HG03060 (cell line): ENCODE measurements at regions not wholly inside any gene's neighbourhood (a gene's known extent, or its start where the extent isn't known, plus 50 kb on each side); places are given as distances from the start of the nearest gene placed in this dataset.

Experiments used
- ATAC-seq: cut with Tn5 transposase; IDR thresholded peaks from one replicate; pipeline ENCODE4 v1.9.1; 2021; ENCODE audit warnings: low read depth, moderate number of reproducible peaks; ENCODE audit not compliant: unreplicated experiment

- ATAC-seq: no peak
Observed at GRCh38 chr11:127334466-127334865, 333.9 kb upstream of the KIRREL3 start.

- ATAC-seq: no peak
Observed at GRCh38 chr11:127332896-127333295, 332.3 kb upstream of the KIRREL3 start.

GRCh38 chr11:127330044-127330443, 329.5 kb upstream of the KIRREL3 start:
- ATAC-seq: no peak

GRCh38 chr11:127308291-127308690, 307.7 kb upstream of the KIRREL3 start:
- ATAC-seq: no peak

GRCh38 chr11:127307700-127308099, 307.1 kb upstream of the KIRREL3 start:
- ATAC-seq: no peak

- ATAC-seq: no peak
Observed at GRCh38 chr11:127304634-127305033, 304.1 kb upstream of the KIRREL3 start.

- ATAC-seq: no peak
Observed at GRCh38 chr11:127288926-127289325, 288.4 kb upstream of the KIRREL3 start.

GRCh38 chr11:127281534-127281933, 281.0 kb upstream of the KIRREL3 start:
- no peak for ATAC-seq

GRCh38 chr11:127275774-127276173, 275.2 kb upstream of the KIRREL3 start:
- no peak for ATAC-seq

GRCh38 chr11:127274328-127274676, 273.7 kb upstream of the KIRREL3 start:
- no peak for ATAC-seq

- no peak for ATAC-seq
Observed at GRCh38 chr11:127273593-127274327, 273.2 kb upstream of the KIRREL3 start.

GRCh38 chr11:127270851-127271250, 270.3 kb upstream of the KIRREL3 start:
- no peak for ATAC-seq

- ATAC-seq: no peak
Observed at GRCh38 chr11:127269911-127270310, 269.3 kb upstream of the KIRREL3 start.

- ATAC-seq: no peak
Observed at GRCh38 chr11:127268932-127269331, 268.4 kb upstream of the KIRREL3 start.

- ATAC-seq: no peak
Observed at GRCh38 chr11:127268521-127268920, 268.0 kb upstream of the KIRREL3 start.

- ATAC-seq: no peak
Observed at GRCh38 chr11:127259102-127259501, 258.5 kb upstream of the KIRREL3 start.

- no peak for ATAC-seq
Observed at GRCh38 chr11:127255209-127255608, 254.6 kb upstream of the KIRREL3 start.

GRCh38 chr11:127252321-127252720, 251.8 kb upstream of the KIRREL3 start:
- ATAC-seq: no peak

- ATAC-seq: no peak
Observed at GRCh38 chr11:127249576-127249975, 249.0 kb upstream of the KIRREL3 start.

GRCh38 chr11:127248476-127248875, 247.9 kb upstream of the KIRREL3 start:
- ATAC-seq: no peak

GRCh38 chr11:127247261-127247851, 246.8 kb upstream of the KIRREL3 start:
- no peak for ATAC-seq

GRCh38 chr11:127242676-127243075, 242.1 kb upstream of the KIRREL3 start:
- no peak for ATAC-seq
